Smooth muscle cell (in vitro differentiated cells): ENCODE measurements at regions not wholly inside any gene's neighbourhood (a gene's known extent, or its start where the extent isn't known, plus 50 kb on each side); places are given as distances from the start of the nearest gene placed in this dataset.

ENCODE experiments used
- DNase-seq: peaks from one replicate; lab custom pipeline; 2025; ENCODE audit not compliant: unreplicated experiment; lab: John Stamatoyannopoulos, UW
- H2AFZ ChIP-seq: fragments of 200-600 bp; sonication (generic); 2 replicates; pipeline ENCODE4 v1.6.0; 2016; ENCODE audit warnings: antibody characterized with exemption, low read depth, mild to moderate bottlenecking
- H3F3A ChIP-seq: fragments of 200-600 bp; sonication (generic); 2 replicates; pipeline ENCODE4 v1.6.0; 2017; ENCODE audit warnings: antibody characterized with exemption, low read depth
- H3K27ac ChIP-seq: fragments of 200-600 bp; sonication (generic); 2 replicates; pipeline ENCODE4 v1.5.1; 2016; ENCODE audit warnings: low read depth, mild to moderate bottlenecking
- H3K27me3 ChIP-seq: fragments of 200-600 bp; sonication (generic); 2 replicates; pipeline ENCODE4 v1.6.1; 2016; ENCODE audit warnings: low read depth, mild to moderate bottlenecking
- H3K36me3 ChIP-seq: fragments of 200-600 bp; sonication (generic); 2 replicates; pipeline ENCODE4 v1.5.1; 2016; ENCODE audit warnings: low read depth
- H3K4me1 ChIP-seq: fragments of 200-600 bp; sonication (generic); 2 replicates; pipeline ENCODE4 v1.5.1; 2016; ENCODE audit warnings: low read depth
- H3K4me2 ChIP-seq: fragments of 200-600 bp; sonication (generic); 2 replicates; pipeline ENCODE4 v1.6.0; 2016; ENCODE audit warnings: mild to moderate bottlenecking
- H3K4me3 ChIP-seq: fragments of 200-600 bp; sonication (generic); 2 replicates; pipeline ENCODE4 v1.5.1; 2016; ENCODE audit warnings: mild to moderate bottlenecking
- H3K79me2 ChIP-seq: fragments of 200-600 bp; sonication (generic); 2 replicates; pipeline ENCODE4 v1.6.0; 2016; ENCODE audit warnings: low read depth, mild to moderate bottlenecking
- H3K9ac ChIP-seq: fragments of 200-600 bp; sonication (generic); 2 replicates; pipeline ENCODE4 v1.6.0; 2016; ENCODE audit warnings: low read depth
- H3K9me3 ChIP-seq: fragments of 200-600 bp; sonication (generic); replicated peaks from 2 replicates; pipeline ENCODE4 v1.5.1; 2016; ENCODE audit warnings: low read depth
- H4K20me1 ChIP-seq: fragments of 200-600 bp; sonication (generic); 2 replicates; pipeline ENCODE4 v1.6.0; 2016; ENCODE audit warnings: low read depth
- CTCF ChIP-seq: fragments of 200-600 bp; sonication (generic); IDR thresholded peaks from 2 replicates; pipeline ENCODE4 v1.5.1; 2017; ENCODE audit warnings: borderline replicate concordance, mild to moderate bottlenecking, antibody characterized with exemption; ENCODE audit not compliant: insufficient read depth, poor library complexity, severe bottlenecking
- WGBS: methylation state at CpG from one replicate; pipeline ENCODE4 v1.1.7; 2016; ENCODE audit warnings: low lambda C conversion rate; 5-methylcytosine and 5-hydroxymethylcytosine counted together

- no peak for TF ChIP-seq CTCF
- Histone ChIP-seq H3K4me1 (no peaks in the 10 kb centered on the region), H3K9ac (no peak overlapping the region), H3K79me2 (no peaks in the 10 kb centered on the region), H3K4me2 (no peak overlapping the region), H3K36me3 (no peaks in the 10 kb centered on the region), H3K9me3 (no peaks in the 10 kb centered on the region), H3K27me3 (no peaks in the 10 kb centered on the region), H3K27ac (no peak overlapping the region), H2AFZ (no peak overlapping the region), H3F3A (no peaks in the 10 kb centered on the region), H3K4me3 (no peak overlapping the region), H4K20me1 (no peaks in the 10 kb centered on the region)
- DNase-seq, result no peak
- WGBS, result 75% methylated on average over 4 of the region's 4 CpGs
Observed at GRCh38 chr19:28042516-28042915, 1170.4 kb downstream of the UQCRFS1 start.

GRCh38 chr19:28039677-28040381, 1173.1 kb downstream of the UQCRFS1 start:
- Histone ChIP-seq H3K4me3 (no peak overlapping the region), H3K9ac (no peak overlapping the region), H3K9me3 (no peaks in the 10 kb centered on the region), H4K20me1 (no peaks in the 10 kb centered on the region), H3F3A (no peaks in the 10 kb centered on the region), H3K36me3 (no peaks in the 10 kb centered on the region), H3K27ac (no peak overlapping the region), H3K27me3 (no peaks in the 10 kb centered on the region), H3K4me1 (no peaks in the 10 kb centered on the region), H2AFZ (no peak overlapping the region), H3K4me2 (no peak overlapping the region), H3K79me2 (no peaks in the 10 kb centered on the region)
- WGBS, result 91% methylated on average over 4 of the region's 4 CpGs
- no peak for DNase-seq
- no peak for TF ChIP-seq CTCF

GRCh38 chr19:28037186-28037585, 1175.8 kb downstream of the UQCRFS1 start:
- Histone ChIP-seq H4K20me1 (no peaks in the 10 kb centered on the region), H3K4me2 (no peak overlapping the region), H3K9ac (no peak overlapping the region), H3K27ac (no peak overlapping the region), H2AFZ (no peak overlapping the region), H3K79me2 (no peaks in the 10 kb centered on the region), H3K4me3 (no peak overlapping the region), H3K36me3 (no peaks in the 10 kb centered on the region), H3K9me3 (no peaks in the 10 kb centered on the region), H3K4me1 (no peaks in the 10 kb centered on the region), H3F3A (no peaks in the 10 kb centered on the region), H3K27me3 (no peaks in the 10 kb centered on the region)
- no peak for TF ChIP-seq CTCF
- 72% methylated on average over 4 of the region's 4 CpGs for WGBS
- DNase-seq, result no peak

GRCh38 chr19:28036486-28036885, 1176.5 kb downstream of the UQCRFS1 start:
- no peak for DNase-seq
- H3K27ac ChIP-seq, result no peak overlapping the region
- H3K27me3 ChIP-seq, result no peaks in the 10 kb centered on the region
- no peaks in the 10 kb centered on the region for H3K79me2 ChIP-seq
- no peaks in the 10 kb centered on the region for H3K4me1 ChIP-seq
- 95% methylated on average over 1 of the region's 1 CpG for WGBS
- H3K36me3 ChIP-seq, result no peaks in the 10 kb centered on the region
- no peak overlapping the region for H3K4me3 ChIP-seq
- no peak overlapping the region for H3K9ac ChIP-seq
- no peak for TF ChIP-seq CTCF
- no peaks in the 10 kb centered on the region for H3K9me3 ChIP-seq
- H2AFZ ChIP-seq, result no peak overlapping the region
- no peak overlapping the region for H3K4me2 ChIP-seq
- H4K20me1 ChIP-seq, result no peaks in the 10 kb centered on the region
- no peaks in the 10 kb centered on the region for H3F3A ChIP-seq
